NCI-H526 treated with DMSO at 0.1 percent for 48 hours (cell line): ENCODE measurements at regions not wholly inside any gene's neighbourhood (a gene's known extent, or its start where the extent isn't known, plus 50 kb on each side); places are given as distances from the start of the nearest gene placed in this dataset.

Experiments used
- DNase-seq: peaks from one replicate; lab custom pipeline; 2025; lab: John Stamatoyannopoulos, UW

- DNase-seq: peak; percentile 60
Observed at GRCh38 chr3:178397202-178397601, 139.0 kb upstream of the KCNMB2 start.

DNA sequence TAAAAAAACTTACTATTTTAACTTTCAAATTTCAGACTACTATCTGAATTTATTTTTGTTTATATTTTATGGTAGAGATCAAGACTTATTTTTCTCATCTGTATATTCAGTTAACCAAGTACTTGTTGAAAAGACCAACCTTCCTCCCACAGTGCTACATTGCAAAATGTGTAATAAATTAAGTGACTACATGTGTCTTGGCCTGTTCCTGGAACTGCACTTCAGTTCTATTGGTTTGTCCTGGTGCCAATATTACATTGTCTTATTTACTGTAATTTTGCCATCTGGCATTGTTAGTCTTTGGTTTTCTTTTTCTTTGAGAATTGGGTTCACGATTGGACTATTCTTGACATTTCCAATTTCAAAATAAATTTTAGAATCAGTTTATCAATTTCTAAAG, 138.4 kb upstream of the KCNMB2 start:
- no peak for DNase-seq

DNA sequence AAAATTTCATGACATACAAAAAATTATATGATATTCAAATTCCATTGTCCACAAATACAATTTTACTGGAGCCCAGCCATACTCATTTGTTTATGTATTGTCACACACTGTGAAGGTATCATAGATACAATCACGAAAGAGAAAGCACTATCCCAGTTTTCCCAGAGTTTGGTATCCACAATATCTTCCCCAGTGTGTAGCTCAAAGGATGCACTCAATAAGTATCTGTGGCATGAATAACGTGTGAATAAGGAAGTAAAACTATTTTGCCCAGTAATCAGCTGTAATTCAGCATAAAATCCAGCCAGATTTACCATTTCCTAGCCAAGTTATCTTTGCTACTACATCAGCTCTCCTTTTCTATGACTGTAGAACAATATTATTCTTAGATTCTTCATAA, 131.3 kb upstream of the KCNMB2 start:
- peak; percentile 17 for DNase-seq

DNA sequence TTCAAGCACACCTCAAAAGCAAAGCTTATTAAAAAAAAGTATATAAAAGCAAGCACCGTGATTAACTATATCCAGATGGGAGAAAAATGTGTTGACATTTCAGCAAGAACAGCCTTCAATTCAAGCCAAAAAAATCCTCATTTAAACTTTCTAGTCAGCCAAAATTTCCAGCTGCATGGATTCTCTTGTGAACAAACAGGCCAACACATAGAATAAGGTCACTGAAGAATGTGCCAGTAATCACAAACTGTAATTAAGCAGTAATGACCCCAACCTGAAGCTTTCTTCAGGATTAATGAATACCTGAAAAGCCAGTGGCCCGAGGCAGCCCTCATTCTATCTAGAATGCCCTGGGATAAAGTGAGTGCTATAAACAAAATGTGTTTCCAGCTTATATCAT, 130.7 kb upstream of the KCNMB2 start:
- DNase-seq: no peak

DNA sequence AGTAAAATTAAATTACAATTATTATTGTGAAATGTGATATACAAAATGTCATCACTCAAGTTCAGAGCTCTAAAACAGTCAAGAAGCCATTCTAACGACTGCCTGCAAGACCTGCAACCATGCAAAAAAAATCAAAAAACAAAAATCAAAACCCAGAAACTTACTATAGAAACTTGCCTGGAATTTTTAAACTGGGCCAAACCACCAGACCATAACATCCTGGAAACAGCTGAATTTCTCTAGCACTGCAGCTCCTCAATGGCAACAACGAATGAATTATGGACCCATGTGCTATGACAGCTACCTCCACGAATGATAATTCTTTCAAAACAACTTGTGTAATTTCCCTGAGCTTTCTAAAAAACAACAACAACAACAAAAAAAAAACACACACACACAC, 130.0 kb upstream of the KCNMB2 start:
- DNase-seq: no peak

GRCh38 chr3:178415384-178415783, 120.9 kb upstream of the KCNMB2 start:
- no peak for DNase-seq

DNA sequence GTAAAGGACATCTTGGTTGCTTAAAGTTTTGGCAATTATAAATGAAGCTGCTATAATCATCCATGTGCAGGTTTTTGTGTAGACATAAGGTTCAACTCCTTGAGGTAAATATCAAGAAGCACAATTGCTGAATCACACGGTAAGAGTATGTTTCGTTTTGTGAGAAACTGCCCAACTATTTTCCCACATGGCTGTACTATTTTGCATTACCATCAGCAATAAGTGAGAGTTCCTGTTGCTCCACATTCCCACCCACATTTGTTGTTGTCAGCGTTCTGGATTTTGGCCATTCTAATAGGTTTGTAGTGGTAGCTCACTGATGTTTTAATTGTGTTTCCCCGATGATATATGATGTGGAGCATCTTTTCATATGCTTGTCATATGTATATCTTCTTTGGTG, 118.5 kb upstream of the KCNMB2 start:
- DNase-seq: no peak

GRCh38 chr3:178419071-178419470, 117.2 kb upstream of the KCNMB2 start:
- DNase-seq: peak; percentile 71

DNA sequence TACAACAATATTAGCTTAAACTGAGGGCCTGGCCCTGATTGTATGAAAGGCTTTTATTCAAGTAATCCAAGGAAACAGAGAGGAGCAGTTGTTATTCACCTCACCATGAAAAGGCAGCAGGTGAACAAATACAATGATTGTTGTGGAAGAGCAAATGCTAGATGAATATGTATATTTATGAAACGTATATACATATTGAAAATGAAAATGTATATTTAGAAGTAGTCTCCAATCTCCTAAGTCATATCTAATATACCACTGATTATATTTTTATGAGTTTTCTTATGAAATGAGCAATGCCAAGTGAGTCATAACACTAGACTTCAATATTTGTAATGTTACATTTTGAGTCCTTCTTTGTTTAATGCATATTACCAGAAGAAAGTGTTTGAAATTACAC, 116.2 kb upstream of the KCNMB2 start:
- peak; percentile 82 for DNase-seq

DNA sequence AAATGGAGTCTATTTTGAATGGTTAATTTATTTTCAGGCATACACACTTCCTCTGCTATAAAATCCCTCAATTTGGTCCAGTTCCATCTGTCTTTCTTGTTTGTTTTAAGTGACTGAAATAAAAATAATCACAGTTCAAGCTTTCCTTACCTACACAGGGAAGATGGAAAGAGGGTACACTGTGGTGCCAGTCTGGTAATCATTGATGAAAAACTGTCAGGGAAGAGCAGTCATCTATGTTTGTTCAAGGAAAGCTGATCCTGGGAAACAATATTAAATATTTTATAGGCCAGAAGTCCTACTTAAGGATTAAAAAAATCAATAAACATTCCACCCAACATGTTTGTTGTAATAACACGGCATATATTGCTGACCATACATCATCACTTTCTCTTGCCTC, 115.2 kb upstream of the KCNMB2 start:
- DNase-seq: peak; percentile 44

- DNase-seq: no peak
Observed at GRCh38 chr3:178422406-178422805, 113.8 kb upstream of the KCNMB2 start.

- DNase-seq: no peak
Observed at GRCh38 chr3:178428037-178428436, 108.2 kb upstream of the KCNMB2 start.

DNA sequence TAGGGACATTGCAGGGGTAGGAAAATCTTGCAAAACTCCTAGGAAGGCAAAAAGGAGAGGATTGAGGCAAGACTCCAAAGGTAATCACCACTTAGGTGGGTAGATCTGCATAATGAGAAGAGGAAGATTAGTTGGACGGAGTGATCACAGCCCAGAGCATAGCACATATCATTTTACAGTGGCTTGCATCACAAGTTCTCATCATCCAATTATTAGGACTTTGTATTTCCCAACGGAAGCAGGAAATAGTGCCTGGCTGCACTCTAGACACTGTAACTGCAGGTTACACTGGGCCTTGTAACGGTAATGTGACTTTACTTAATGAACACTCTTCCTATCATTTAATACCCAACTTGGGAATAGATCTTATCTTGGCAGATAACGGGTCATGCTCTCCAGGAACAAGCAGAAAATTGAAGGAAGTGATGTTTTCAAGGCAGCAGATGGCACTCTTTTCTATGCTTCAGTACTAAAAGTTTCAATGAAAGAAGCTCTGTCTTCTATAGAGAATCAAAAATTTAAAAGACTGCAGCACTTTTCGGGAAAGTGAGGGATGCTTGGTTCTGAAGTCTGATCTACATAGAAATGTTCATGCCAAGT, 101.9 kb upstream of the KCNMB2 start:
- no peak for DNase-seq

DNA sequence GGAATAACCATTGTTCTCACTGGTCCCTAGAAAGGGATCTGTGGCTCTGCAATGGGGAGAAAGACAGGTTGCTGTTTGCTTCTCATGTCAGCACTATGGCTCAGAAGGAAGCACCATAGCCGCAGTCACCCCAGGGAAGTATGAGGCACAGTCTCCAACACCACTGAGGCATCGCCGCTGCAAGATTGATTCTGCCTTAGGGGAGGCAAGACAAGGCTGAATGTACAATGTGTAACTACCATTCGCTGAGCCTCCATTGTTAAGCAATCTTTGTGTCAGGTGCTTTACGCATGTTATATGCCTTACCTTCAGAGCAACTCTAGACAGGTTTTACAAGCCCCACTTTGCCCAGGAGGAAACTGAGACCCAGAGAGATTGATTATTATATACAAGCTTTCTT, 100.7 kb upstream of the KCNMB2 start:
- DNase-seq: no peak

DNA sequence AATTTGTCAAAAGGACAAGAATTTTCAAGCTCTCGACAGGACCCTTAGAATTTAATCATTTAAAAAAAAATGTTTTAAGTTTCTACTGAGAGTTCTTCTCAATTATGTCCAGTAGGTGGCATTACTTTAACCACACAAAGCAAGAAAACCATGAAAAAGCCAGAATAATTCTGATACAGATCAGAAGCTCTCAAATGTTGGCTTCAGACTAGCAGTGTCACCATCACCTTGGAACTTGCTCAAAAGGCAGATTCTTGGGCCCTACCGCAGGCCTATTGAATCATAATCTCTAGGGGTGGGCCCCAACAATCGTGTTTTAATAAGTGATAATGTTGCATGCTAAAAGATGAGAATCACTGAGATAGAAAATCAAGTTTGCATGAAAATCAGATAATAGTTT, 99.5 kb upstream of the KCNMB2 start:
- peak; percentile 30 for DNase-seq

DNA sequence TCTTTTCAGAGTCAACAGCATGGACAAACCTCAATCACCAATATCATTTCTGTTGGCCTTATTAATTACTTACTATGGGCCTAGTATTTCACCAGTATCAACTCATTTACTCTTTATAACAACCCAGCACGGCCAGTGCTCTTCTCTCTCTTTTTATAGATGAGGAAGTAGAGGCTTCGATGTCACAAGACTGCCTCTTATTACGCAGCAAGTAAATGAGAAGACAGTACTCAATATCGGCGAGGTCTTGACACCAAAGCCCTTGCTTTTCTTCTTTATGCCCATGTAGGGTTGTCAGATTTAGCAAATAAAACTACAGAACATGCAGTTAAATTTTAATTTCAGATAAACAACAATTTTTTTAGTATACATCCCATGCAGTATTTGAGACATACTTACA, 99.0 kb upstream of the KCNMB2 start:
- DNase-seq: no peak

GRCh38 chr3:178439504-178439903, 96.7 kb upstream of the KCNMB2 start:
- no peak for DNase-seq

DNA sequence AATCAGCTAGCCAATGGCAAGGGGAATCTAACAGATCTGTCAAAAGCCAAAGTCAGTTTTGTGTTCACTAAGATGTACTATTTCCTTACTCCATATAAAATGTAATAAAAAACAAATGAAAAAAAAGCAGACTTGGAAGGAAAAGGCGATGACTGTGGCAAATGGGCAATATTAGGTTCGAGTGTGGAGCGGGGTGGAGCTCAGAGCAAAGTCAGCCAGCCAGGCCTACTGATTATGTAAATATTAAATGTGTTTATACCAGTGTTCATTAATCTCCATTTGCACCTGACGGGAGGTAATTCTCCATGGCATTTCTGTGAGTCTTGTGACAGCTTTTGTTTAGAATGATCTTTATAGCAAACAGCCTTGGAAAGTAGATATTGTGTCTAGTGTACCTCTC, 96.2 kb upstream of the KCNMB2 start:
- DNase-seq: no peak

- no peak for DNase-seq
Observed at GRCh38 chr3:178443634-178444033, 92.6 kb upstream of the KCNMB2 start.

GRCh38 chr3:178445139-178445538, 91.1 kb upstream of the KCNMB2 start:
- DNase-seq: no peak

DNA sequence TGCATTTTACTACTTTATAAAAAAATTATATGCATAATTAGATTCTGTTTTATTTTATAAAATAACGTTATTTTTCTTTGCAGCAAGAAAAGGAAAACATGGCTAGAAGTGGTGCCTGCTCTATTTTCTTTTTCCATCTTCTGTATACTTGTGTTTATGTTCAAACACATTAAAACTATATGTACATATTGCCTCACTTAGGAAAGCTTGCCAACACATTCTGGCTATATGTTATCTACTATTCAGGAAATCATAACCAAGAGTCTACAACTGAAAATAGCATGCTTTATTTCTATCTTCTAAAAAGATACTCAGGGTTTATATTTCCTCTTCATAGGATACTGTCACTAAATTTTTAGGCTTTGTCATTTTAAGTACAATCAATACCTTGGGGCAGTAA, 90.2 kb upstream of the KCNMB2 start:
- no peak for DNase-seq

- no peak for DNase-seq
Observed at GRCh38 chr3:178450476-178450875, 85.8 kb upstream of the KCNMB2 start.

- DNase-seq: no peak
Observed at GRCh38 chr3:178451799-178452198, 84.4 kb upstream of the KCNMB2 start.

DNA sequence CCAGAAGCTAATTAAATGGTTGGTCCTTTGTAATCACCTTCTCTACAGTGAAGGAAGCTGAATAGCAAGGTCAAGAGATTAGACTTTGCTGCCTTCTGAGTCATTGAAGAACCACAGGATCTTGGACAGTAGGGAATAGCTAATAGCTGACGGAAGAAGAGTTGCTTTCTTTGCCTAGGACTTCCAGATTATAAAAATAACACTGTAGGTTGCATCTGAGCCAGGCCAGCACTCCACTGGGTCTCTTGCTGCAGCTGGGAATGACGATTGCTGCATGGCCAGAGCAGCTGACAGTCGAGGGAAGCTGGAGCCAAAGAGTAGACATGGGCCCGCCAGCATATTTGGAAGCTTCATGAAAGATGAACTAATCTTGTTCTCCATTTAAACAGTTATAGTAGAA, 81.5 kb upstream of the KCNMB2 start:
- DNase-seq: no peak

GRCh38 chr3:178455226-178455625, 81.0 kb upstream of the KCNMB2 start:
- DNase-seq: no peak
